PC-3 (cell line): ENCODE measurements at regions not wholly inside any gene's neighbourhood (a gene's known extent, or its start where the extent isn't known, plus 50 kb on each side); places are given as distances from the start of the nearest gene placed in this dataset.

Source experiments
- ATAC-seq: fragments of 200-7000 bp; cut with Tn5 transposase; 2 replicates; pipeline ENCODE4 v1.9.1; 2020; ENCODE audit warnings: mild to moderate bottlenecking, moderate library complexity
- BruUV-seq: library from RNA; stranded (reverse); fragments of 400-500 nt; replicated peaks from 2 replicates; lab custom pipeline; 2021; lab: Mats Ljungman, UMichigan
- CTCF ChIA-PET: fragments of 300-600 bp; sonication (Branson Sonifier 250); formaldehyde crosslinking; loops from one replicate; lab custom pipeline; 2022; ENCODE audit warnings: antibody characterized with exemption; lab: Charles Lee
- POLR2A ChIA-PET: fragments of 300-600 bp; sonication (Branson Sonifier 250); formaldehyde crosslinking; loops from one replicate; lab custom pipeline; 2022; ENCODE audit warnings: antibody characterized with exemption; ENCODE audit not compliant: unreplicated experiment; lab: Charles Lee
- DNase-seq: peaks from one replicate; pipeline ENCODE4 v3.0.0-alpha.2; 2015
- H2AFZ ChIP-seq: fragments of 300-600 bp; sonication (generic); 2 replicates; pipeline ENCODE4 v1.6.0; 2016; ENCODE audit warnings: antibody characterized with exemption, low read length
- H3F3A ChIP-seq: fragments of 300-600 bp; sonication (generic); one replicate; pipeline ENCODE4 v1.6.0; 2017; ENCODE audit warnings: antibody characterized with exemption, low read length, control low read depth, mild to moderate bottlenecking; ENCODE audit not compliant: unreplicated experiment
- H3K27ac ChIP-seq: fragments of 300-600 bp; sonication (generic); 2 replicates; pipeline ENCODE4 v1.5.1; 2016; ENCODE audit warnings: mild to moderate bottlenecking, low read length
- H3K27me3 ChIP-seq: fragments of 300-600 bp; sonication (generic); 2 replicates; pipeline ENCODE4 v1.6.1; 2016; ENCODE audit warnings: low read length, mixed read lengths
- H3K36me3 ChIP-seq: fragments of 300-600 bp; sonication (generic); 2 replicates; pipeline ENCODE4 v1.6.1; 2016; ENCODE audit warnings: low read depth, mixed run types, low read length, mixed read lengths
- H3K4me1 ChIP-seq: fragments of 300-600 bp; sonication (generic); 2 replicates; pipeline ENCODE4 v1.5.1; 2016; ENCODE audit warnings: low read length; ENCODE audit not compliant: insufficient read depth
- H3K4me2 ChIP-seq: fragments of 300-600 bp; sonication (generic); 2 replicates; pipeline ENCODE4 v1.6.0; 2016; ENCODE audit warnings: low read length
- H3K4me3 ChIP-seq: fragments of 300-600 bp; sonication (generic); 2 replicates; pipeline ENCODE4 v1.5.1; 2016; ENCODE audit warnings: mild to moderate bottlenecking, low read length, mixed read lengths
- H3K79me2 ChIP-seq: fragments of 300-600 bp; sonication (generic); 2 replicates; pipeline ENCODE4 v1.6.1; 2017; ENCODE audit warnings: low read length, mixed read lengths
- H3K9ac ChIP-seq: fragments of 300-600 bp; sonication (generic); 2 replicates; pipeline ENCODE4 v1.6.0; 2016; ENCODE audit warnings: mild to moderate bottlenecking, low read length
- H3K9me2 ChIP-seq: fragments of 300-600 bp; sonication (generic); replicated peaks from 2 replicates; pipeline ENCODE4 v1.6.1; 2016; ENCODE audit warnings: mixed run types, low read length, mixed read lengths
- H3K9me3 ChIP-seq: fragments of 300-600 bp; sonication (generic); 2 replicates; pipeline ENCODE4 v1.6.1; 2016; ENCODE audit warnings: low read length, mixed read lengths
- H4K20me1 ChIP-seq: fragments of 300-600 bp; sonication (generic); 2 replicates; pipeline ENCODE4 v1.6.1; 2016; ENCODE audit warnings: low read length, mixed read lengths
- EZH2 ChIP-seq: fragments of 300-600 bp; sonication (generic); IDR thresholded peaks from one replicate; pipeline ENCODE4 v1.6.1; 2017; ENCODE audit warnings: antibody characterized with exemption, mild to moderate bottlenecking, low read length; ENCODE audit not compliant: unreplicated experiment
- EZH2phosphoT487 ChIP-seq: fragments of 300-600 bp; sonication (generic); IDR thresholded peaks from 2 replicates; pipeline ENCODE4 v1.6.1; 2018; ENCODE audit warnings: mild to moderate bottlenecking, antibody characterized with exemption, low read length, borderline replicate concordance
- intact Hi-C: fragments of 100-400 bp; cut with micrococcal nuclease; formaldehyde crosslinking; loops from 2 replicates; pipeline ENCODE4 v1.9.0; 2023
- TF ChIP-seq, protein P1 (sequence below): fragments of 300-600 bp; sonication (generic); conservative IDR thresholded peaks from 2 replicates; pipeline ENCODE4 v1.5.1; 2017; ENCODE audit warnings: antibody characterized with exemption, low read depth, mild to moderate bottlenecking, low read length

DNA sequence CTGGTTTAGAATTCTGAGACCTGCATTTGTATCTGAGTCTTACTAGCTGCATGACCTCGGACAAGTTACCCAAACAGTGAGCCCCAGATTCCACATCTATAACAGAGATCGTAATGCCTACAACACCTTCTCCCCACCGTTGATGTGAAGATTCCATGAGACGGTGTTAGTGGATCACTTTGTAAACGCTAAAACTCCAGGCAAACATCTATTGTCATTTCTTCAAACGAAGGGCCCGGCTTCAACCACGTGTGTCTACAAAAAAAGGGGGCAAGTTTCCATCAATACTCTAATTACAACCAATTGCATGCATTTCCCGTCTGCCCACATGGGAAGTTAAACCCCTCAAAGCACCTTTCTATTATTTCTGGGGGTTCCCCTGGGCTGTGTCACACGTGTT is 99.1 kb upstream of the ENPP6 start:
- no peaks in the 10 kb centered on the region for H3F3A ChIP-seq
- no TSS peak for BruUV-seq
- H3K4me3 ChIP-seq: no peak overlapping the region
- H3K27ac ChIP-seq: no peak overlapping the region
- H3K4me1 ChIP-seq: no peaks in the 10 kb centered on the region
- no peaks in the 10 kb centered on the region for H4K20me1 ChIP-seq
- no peaks in the 10 kb centered on the region for H3K9me2 ChIP-seq
- no peak overlapping the region for H2AFZ ChIP-seq
- no peaks in the 10 kb centered on the region for H3K9me3 ChIP-seq
- ChIA-PET POLR2A (no interaction called here), CTCF (no interaction called here)
- no peaks in the 10 kb centered on the region for H3K27me3 ChIP-seq
- intact Hi-C loops: no loop called here
- H3K4me2 ChIP-seq: no peak overlapping the region
- H3K79me2 ChIP-seq: no peaks in the 10 kb centered on the region
- no peak overlapping the region for H3K9ac ChIP-seq
- H3K36me3 ChIP-seq: no peaks in the 10 kb centered on the region
- no peak for ATAC-seq
- TF ChIP-seq EZH2 (no peak), EZH2phosphoT487 (no peak)
- TF ChIP-seq, protein P1, sequence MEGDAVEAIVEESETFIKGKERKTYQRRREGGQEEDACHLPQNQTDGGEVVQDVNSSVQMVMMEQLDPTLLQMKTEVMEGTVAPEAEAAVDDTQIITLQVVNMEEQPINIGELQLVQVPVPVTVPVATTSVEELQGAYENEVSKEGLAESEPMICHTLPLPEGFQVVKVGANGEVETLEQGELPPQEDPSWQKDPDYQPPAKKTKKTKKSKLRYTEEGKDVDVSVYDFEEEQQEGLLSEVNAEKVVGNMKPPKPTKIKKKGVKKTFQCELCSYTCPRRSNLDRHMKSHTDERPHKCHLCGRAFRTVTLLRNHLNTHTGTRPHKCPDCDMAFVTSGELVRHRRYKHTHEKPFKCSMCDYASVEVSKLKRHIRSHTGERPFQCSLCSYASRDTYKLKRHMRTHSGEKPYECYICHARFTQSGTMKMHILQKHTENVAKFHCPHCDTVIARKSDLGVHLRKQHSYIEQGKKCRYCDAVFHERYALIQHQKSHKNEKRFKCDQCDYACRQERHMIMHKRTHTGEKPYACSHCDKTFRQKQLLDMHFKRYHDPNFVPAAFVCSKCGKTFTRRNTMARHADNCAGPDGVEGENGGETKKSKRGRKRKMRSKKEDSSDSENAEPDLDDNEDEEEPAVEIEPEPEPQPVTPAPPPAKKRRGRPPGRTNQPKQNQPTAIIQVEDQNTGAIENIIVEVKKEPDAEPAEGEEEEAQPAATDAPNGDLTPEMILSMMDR: no peak
- no peak for DNase-seq

- Histone ChIP-seq H3K9ac (no peak overlapping the region), H3K36me3 (no peaks in the 10 kb centered on the region), H3K27me3 (no peaks in the 10 kb centered on the region), H3K4me1 (no peaks in the 10 kb centered on the region), H2AFZ (no peak overlapping the region), H3K9me2 (no peaks in the 10 kb centered on the region), H3K9me3 (no peaks in the 10 kb centered on the region), H3K4me3 (no peak overlapping the region), H3F3A (no peaks in the 10 kb centered on the region), H3K4me2 (no peak overlapping the region), H3K27ac (no peak overlapping the region), H3K79me2 (no peaks in the 10 kb centered on the region), H4K20me1 (no peaks in the 10 kb centered on the region)
- intact Hi-C loops: no loop called here
- ChIA-PET POLR2A (no interaction called here), CTCF (no interaction called here)
- TF ChIP-seq EZH2phosphoT487 (no peak), EZH2 (no peak)
- BruUV-seq: no TSS peak
- ATAC-seq (no peak), DNase-seq (no peak)
Measured at GRCh38 chr4:184315675-184316359, 98.1 kb upstream of the ENPP6 start.

DNA sequence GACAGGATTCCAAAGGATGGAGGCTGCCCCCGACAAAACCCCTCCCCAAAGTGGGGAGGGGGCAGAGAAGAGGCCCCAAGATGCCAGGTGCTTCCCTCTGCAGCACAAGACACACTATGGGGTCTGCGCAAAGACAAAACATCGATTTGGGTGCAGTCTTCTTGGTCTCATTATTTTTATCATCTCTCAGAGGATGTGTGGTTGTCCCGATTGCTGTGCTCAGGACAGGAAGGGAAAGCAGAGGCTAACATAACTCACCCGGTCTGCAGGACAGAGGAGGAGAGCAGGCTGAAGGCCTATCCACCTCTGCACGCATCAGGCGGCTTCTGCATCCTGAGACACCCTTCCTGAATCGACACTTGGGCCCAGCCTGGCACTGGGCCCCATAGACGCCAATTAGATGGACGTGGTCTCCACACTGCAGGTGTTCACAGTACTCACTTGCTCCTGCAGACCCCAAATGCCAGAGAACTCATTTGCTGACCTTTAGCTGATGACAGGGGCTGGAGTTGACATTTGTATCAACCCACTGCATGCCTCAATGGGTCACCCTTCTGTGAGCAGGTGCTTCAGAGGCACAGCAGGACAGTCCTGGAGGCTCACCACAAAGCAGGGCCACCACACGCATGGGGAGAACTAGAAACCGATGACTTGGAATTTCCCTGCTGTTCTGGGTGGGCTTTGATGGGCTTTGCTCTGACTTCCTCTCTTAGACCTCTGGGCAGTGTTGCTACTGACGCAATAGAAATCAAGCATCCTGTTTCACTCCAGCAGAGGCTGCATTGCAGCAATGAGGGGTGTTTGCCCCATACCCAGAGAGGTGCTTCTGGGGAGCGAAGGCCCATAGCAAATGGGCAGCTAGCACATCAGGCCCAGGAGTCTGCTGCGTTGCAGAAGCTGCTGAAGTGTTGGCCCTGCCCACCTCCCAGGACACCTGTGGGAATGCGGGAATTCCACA is 96.3 kb upstream of the ENPP6 start:
- Histone ChIP-seq H3K9ac (no peak overlapping the region), H3K79me2 (no peaks in the 10 kb centered on the region), H3K4me2 (no peak overlapping the region), H3K4me1 (no peaks in the 10 kb centered on the region), H2AFZ (no peak overlapping the region), H3K9me3 (no peaks in the 10 kb centered on the region), H3K9me2 (no peaks in the 10 kb centered on the region), H3K27me3 (no peaks in the 10 kb centered on the region), H3K36me3 (no peaks in the 10 kb centered on the region), H3F3A (no peaks in the 10 kb centered on the region), H3K27ac (no peak overlapping the region), H3K4me3 (no peak overlapping the region), H4K20me1 (no peaks in the 10 kb centered on the region)
- TF ChIP-seq EZH2: no peak
- TF ChIP-seq, protein P1: no peak
- no peak for TF ChIP-seq EZH2phosphoT487
- BruUV-seq: no TSS peak
- DNase-seq (no peak), ATAC-seq (no peak)
- CTCF ChIA-PET: no interaction called here
- POLR2A ChIA-PET: no interaction called here
- intact Hi-C loops: no loop called here
